GM23248 (cell line): ENCODE measurements at regions not wholly inside any gene's neighbourhood (a gene's known extent, or its start where the extent isn't known, plus 50 kb on each side); places are given as distances from the start of the nearest gene placed in this dataset.

ENCODE experiments used
- EZH2 ChIP-seq: fragments of 200-600 bp; sonication (generic); IDR thresholded peaks from 2 replicates; pipeline ENCODE4 v1.6.1; 2018; ENCODE audit warnings: antibody characterized with exemption, mild to moderate bottlenecking; ENCODE audit not compliant: insufficient read depth, poor library complexity, severe bottlenecking
- EZH2phosphoT487 ChIP-seq: fragments of 200-600 bp; sonication (generic); IDR thresholded peaks from 2 replicates; pipeline ENCODE4 v1.6.1; 2018; ENCODE audit warnings: antibody characterized with exemption, moderate library complexity, mild to moderate bottlenecking, low read depth; ENCODE audit not compliant: insufficient read depth

- TF ChIP-seq EZH2 (no peak), EZH2phosphoT487 (no peak)
Measured at GRCh38 chr18:53838746-53839145, 385.7 kb downstream of the MBD2 start.
